Vagina (tissue), 2 donors: ENCODE measurements at regions not wholly inside any gene's neighbourhood (a gene's known extent, or its start where the extent isn't known, plus 50 kb on each side); places are given as distances from the start of the nearest gene placed in this dataset.
"Not testable (repeated sequence)": the region's sequence is repeated elsewhere in the genome, so short reads cannot be mapped to it uniquely, and the experiment has no call there.

Experiments
- DNase-seq, 2 donors: peaks; one replicate each; pipeline ENCODE4 v3.0.0-alpha.2; 2017; ENCODE audit errors: extremely low spot score in 2 of 2
- H3K27ac ChIP-seq: fragments of 200-600 bp; sonication (generic); one replicate; pipeline ENCODE4 v1.5.1; 2019
- H3K27me3 ChIP-seq: fragments of 200-600 bp; sonication (generic); one replicate; pipeline ENCODE4 v1.5.1; 2019
- H3K36me3 ChIP-seq, 2 donors: fragments of 200-600 bp; sonication (generic); one replicate each; pipeline ENCODE4 v1.5.1; 2017 to 2019
- H3K4me1 ChIP-seq: fragments of 200-600 bp; sonication (generic); one replicate; pipeline ENCODE4 v1.5.1; 2019
- H3K4me3 ChIP-seq, 2 donors: fragments of 200-600 bp; sonication (generic); 1 replicate in 1 of 2; 2 replicates in 1 of 2; pipeline ENCODE4 v1.5.1; 2016 to 2019
- H3K9me3 ChIP-seq: fragments of 200-600 bp; sonication (generic); one replicate; pipeline ENCODE4 v1.5.1; 2019
- CTCF ChIP-seq, 3 experiments: fragments of 450-650 bp in 2 of 3; fragments of 200-600 bp in 1 of 3; sonication (generic) in 1 of 3; IDR thresholded peaks; one replicate each; pipeline ENCODE4 v1.5.1; 2017 to 2019; ENCODE audit warnings: antibody characterized with exemption in 3 of 3, mild to moderate bottlenecking in 2 of 3, moderate library complexity in 2 of 3
- POLR2A ChIP-seq, 2 donors: fragments of 450-650 bp; IDR thresholded peaks; one replicate each; pipeline ENCODE4 v1.6.1; 2017; ENCODE audit warnings: antibody characterized with exemption in 2 of 2, mild to moderate bottlenecking in 2 of 2, moderate library complexity in 2 of 2
- POLR2AphosphoS5 ChIP-seq, 2 donors: sonication (generic); formaldehyde crosslinking; IDR thresholded peaks; one replicate each; pipeline ENCODE4 v1.9.0; 2017; ENCODE audit warnings: antibody characterized with exemption in 2 of 2, mild to moderate bottlenecking in 2 of 2, low read depth in 1 of 2; ENCODE audit not compliant: insufficient read depth in 1 of 2
- intact Hi-C: fragments of 100-400 bp; cut with DNase I; formaldehyde crosslinking; loops from one replicate; pipeline ENCODE4 v1.15.1; 2023

GRCh38 chr21:35164380-35164779, 115.3 kb upstream of the RUNX1 start:
- DNase-seq = no peak
- intact Hi-C loops = no loop called here

GRCh38 chr21:35163411-35163810, 114.3 kb upstream of the RUNX1 start:
- TF ChIP-seq CTCF (IDR thresholded peaks at IDR 0.05) (no peak), POLR2AphosphoS5 (IDR thresholded peaks at IDR 0.05; ENCODE audit: insufficient read depth in 1 of 2, low read depth in 1 of 2) (no peak), POLR2A (IDR thresholded peaks at IDR 0.05) (no peak)
- intact Hi-C loops = no loop called here
- Histone ChIP-seq H3K4me1 (no peaks in the 10 kb centered on the region), H3K4me3 (no peak overlapping the region), H3K27ac (no peak overlapping the region), H3K9me3 (no peaks in the 10 kb centered on the region), H3K27me3 (no peaks in the 10 kb centered on the region), H3K36me3 (no peaks in the 10 kb centered on the region)
- DNase-seq = no peak

More at GRCh38 chr21:35164380-35164779, 115.3 kb upstream of the RUNX1 start:
- Histone ChIP-seq H3K27ac (no peak overlapping the region), H3K4me1 (no peaks in the 10 kb centered on the region), H3K36me3 (no peaks in the 10 kb centered on the region), H3K4me3 (no peak overlapping the region), H3K27me3 (no peaks in the 10 kb centered on the region), H3K9me3 (no peaks in the 10 kb centered on the region)
- TF ChIP-seq POLR2AphosphoS5 (IDR thresholded peaks at IDR 0.05; ENCODE audit: insufficient read depth in 1 of 2, low read depth in 1 of 2) (no peak), POLR2A (IDR thresholded peaks at IDR 0.05) (no peak), CTCF (IDR thresholded peaks at IDR 0.05) (no peak)

- DNase-seq = no peak
- no peaks in the 10 kb centered on the region for H3K9me3 ChIP-seq
- H3K4me3 ChIP-seq = no peak overlapping the region
- no peaks in the 10 kb centered on the region for H3K27me3 ChIP-seq
- H3K27ac ChIP-seq = no peak overlapping the region
- H3K36me3 ChIP-seq = no peaks in the 10 kb centered on the region
- H3K4me1 ChIP-seq = no peaks in the 10 kb centered on the region
- intact Hi-C loops = no loop called here
- no peak for TF ChIP-seq POLR2AphosphoS5 (IDR thresholded peaks at IDR 0.05; ENCODE audit: insufficient read depth in 1 of 2, low read depth in 1 of 2)
- TF ChIP-seq POLR2A (IDR thresholded peaks at IDR 0.05) = no peak
- no peak for TF ChIP-seq CTCF (IDR thresholded peaks at IDR 0.05)
These were observed 113.7 kb upstream of the RUNX1 start for GRCh38 chr21:35162831-35163230.

GRCh38 chr21:35159881-35160280, 110.8 kb upstream of the RUNX1 start:
- no peak overlapping the region for H3K4me3 ChIP-seq
- H3K27me3 ChIP-seq = no peaks in the 10 kb centered on the region
- H3K27ac ChIP-seq = no peak overlapping the region
- no peaks in the 10 kb centered on the region for H3K36me3 ChIP-seq
- H3K9me3 ChIP-seq = no peaks in the 10 kb centered on the region
- no peak for DNase-seq
- H3K4me1 ChIP-seq = no peaks in the 10 kb centered on the region
- TF ChIP-seq CTCF (IDR thresholded peaks at IDR 0.05) (no peak), POLR2A (IDR thresholded peaks at IDR 0.05) (no peak), POLR2AphosphoS5 (IDR thresholded peaks at IDR 0.05; ENCODE audit: insufficient read depth in 1 of 2, low read depth in 1 of 2) (no peak)
- intact Hi-C loops = no loop called here

GRCh38 chr21:35157374-35157773, 108.3 kb upstream of the RUNX1 start:
- H3K4me3 ChIP-seq, DNase-seq, intact Hi-C loops, H3K9me3 ChIP-seq, H3K4me1 ChIP-seq, H3K27me3 ChIP-seq, H3K36me3 ChIP-seq, H3K27ac ChIP-seq: not testable (repeated sequence)
